ENCODE measurements at regions not wholly inside any gene's neighbourhood (a gene's known extent, or its start where the extent isn't known, plus 50 kb on each side); places are given as distances from the start of the nearest gene placed in this dataset.

- no peak for TF ChIP-seq CTCF (IDR thresholded peaks at IDR 0.05; ENCODE audit: insufficient read depth, low read depth, low read length)
- TF ChIP-seq EZH2 (IDR thresholded peaks at IDR 0.05; ENCODE audit: insufficient read depth, low read length), result no peak
Measured at GRCh38 chr16:65878347-65878746, 488.1 kb upstream of the CDH5 start.
